ENCODE measurements at regions not wholly inside any gene's neighbourhood (a gene's known extent, or its start where the extent isn't known, plus 50 kb on each side); places are given as distances from the start of the nearest gene placed in this dataset.

GRCh38 chr20:60529149-60529548, 570.9 kb downstream of the CDH26 start:
- DNase-seq: no peak

DNA sequence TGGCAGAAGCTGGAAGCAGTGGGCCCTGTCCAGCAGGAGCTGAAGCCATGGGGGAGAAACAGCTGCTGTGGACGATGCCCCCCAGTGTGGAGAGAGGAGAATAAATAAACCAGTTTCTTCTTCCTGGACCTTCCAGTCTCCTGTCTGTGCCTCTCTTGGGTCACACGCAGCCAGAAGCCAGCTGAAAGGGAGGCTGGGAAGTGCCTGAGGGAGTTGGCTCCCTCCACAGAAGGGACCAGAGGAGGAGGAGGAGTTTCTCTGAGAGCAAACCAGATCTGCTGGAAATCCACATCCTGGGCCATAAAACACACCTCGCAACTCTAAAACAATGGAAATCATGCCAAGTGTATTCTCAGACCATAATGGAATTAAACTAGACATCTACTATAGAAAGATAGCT, 577.0 kb downstream of the CDH26 start:
- no peak for DNase-seq

DNA sequence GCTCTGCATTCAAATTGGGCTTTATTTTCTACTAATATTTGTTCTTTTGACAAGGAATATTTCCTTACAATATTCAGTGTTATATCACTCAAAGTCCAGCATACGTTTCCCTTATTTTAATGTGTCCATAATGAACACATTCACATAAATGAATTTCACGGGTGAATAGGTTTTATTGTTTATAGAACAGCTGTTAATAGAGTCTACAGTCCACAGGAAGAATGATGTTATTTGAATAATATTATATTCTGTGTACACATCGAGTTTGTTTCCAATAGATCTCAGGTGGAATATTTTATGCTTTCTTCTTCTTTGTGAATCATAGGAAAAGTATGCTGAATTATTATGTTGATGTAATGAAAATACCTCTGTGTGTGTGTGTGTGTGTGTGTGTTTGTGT, 582.4 kb downstream of the CDH26 start:
- no peak for DNase-seq

GRCh38 chr20:60541991-60542390, 583.8 kb downstream of the CDH26 start:
- no peak for DNase-seq

DNA sequence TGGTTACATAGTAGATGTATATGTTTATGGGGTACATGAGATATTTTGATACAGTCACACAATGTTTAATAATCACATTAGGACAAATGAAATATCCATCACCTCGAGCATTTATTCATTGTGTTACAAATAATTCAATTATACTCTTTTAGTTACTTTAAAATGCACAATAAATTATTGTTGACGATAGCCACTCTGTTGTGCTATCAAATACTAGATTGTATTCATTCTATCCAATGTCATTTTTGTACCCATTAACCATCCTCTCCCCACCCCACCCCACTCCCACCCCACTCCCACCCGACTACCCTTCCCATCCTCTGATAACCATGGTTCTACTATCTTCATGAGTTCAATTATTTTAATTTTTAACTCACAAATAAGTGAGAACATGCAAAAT, 585.4 kb downstream of the CDH26 start:
- no peak for DNase-seq

- DNase-seq: no peak
Observed at GRCh38 chr20:60553095-60553494, 594.9 kb downstream of the CDH26 start.

GRCh38 chr20:60558486-60558885, 600.3 kb downstream of the CDH26 start:
- no peak for DNase-seq

DNA sequence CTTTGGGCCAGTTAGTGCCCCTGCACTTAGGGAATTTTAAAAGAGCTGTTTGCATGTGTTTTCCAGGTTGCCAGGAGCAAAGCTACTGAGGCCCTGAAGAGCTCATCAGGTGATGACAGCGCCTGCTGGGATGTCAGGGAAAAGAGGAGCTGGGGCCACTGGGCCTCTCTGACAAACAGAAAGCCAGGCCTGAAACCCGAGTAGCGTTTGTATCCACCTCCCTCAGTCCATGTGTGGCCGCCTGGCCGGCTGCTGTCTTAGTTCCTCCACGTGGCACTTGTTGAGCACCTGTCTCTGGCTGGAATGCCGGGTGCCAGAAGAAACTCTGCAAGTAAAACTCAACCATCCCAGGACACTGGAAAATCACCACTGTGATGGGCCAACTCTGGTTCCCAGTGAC, 601.2 kb downstream of the CDH26 start:
- DNase-seq: no peak

DNA sequence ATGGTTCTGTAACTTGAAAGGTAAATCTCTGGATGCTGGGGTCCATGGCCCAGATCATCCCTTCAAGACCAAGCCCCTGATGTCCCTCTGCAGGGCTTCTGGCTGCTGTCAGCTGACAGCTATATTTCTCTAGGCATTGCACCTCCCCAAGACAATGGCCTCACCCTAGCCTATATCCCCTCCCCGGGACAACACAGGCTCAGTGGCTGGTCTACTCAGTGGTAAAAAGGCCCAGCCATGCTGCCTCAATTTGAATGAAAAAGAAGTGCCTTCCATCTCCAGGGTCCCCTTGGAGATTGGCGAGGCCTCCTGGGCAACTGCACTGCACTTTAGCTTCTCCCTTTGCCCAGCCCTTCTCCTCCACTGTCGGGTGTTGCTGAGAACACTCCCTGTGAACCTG, 602.8 kb downstream of the CDH26 start:
- DNase-seq: no peak

- no peak for DNase-seq
Observed at GRCh38 chr20:60565083-60565482, 606.9 kb downstream of the CDH26 start.

- no peak for DNase-seq
Observed at GRCh38 chr20:60565551-60565950, 607.3 kb downstream of the CDH26 start.

DNA sequence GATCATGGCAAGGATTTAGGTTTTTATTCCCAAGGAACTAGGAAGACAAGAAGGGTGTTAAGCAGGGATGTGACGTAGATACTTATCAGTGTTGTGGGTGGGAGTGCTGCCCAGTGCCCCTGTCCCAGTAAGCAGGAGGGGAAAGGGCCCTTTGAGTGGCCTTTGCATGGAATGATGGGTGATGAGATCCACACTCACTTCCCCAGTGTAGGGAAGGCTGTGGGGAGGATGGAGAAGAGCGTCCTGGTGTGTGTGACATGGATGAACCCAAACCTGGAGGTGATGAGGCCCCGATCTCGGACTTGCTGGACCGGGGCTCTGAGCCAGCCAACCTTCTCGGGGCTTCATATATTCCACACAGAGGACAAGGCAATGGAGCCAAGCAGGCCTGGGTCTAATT, 610.9 kb downstream of the CDH26 start:
- DNase-seq: no peak

- DNase-seq: no peak
Observed at GRCh38 chr20:60570481-60571277, 612.5 kb downstream of the CDH26 start.

DNA sequence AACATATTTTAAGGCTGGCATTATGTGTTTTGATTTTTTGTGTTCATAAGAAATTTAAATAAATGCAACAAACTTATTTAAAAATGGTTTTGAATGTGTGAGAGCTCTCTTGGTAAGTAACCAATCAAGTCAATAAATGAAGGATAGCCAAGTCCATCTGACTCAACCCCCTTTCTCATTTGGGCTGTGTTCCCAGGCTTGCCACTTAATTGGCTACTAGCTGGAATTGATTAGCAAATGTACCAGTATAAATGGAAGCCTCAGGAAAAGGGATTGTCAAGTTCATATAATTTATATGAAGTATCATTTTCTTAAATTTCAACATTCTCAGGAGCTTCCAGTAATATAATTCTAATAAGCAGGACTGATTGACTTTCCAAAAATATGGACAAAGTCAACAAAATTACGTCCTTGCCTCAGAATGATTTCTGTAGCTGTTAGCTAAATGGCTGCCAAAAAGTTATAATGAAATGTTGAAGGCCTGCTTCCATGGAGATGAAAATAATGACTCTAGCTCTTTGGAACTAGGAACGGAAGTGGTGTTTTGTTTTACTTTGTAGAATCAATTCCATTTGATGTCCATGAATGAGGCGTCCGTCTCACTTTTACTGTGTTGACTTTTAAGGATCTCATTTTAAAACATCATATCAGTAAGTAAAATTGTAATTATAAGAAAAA, 614.9 kb downstream of the CDH26 start:
- no peak for DNase-seq

- DNase-seq: no peak
Observed at GRCh38 chr20:60576236-60576635, 618.0 kb downstream of the CDH26 start.

DNA sequence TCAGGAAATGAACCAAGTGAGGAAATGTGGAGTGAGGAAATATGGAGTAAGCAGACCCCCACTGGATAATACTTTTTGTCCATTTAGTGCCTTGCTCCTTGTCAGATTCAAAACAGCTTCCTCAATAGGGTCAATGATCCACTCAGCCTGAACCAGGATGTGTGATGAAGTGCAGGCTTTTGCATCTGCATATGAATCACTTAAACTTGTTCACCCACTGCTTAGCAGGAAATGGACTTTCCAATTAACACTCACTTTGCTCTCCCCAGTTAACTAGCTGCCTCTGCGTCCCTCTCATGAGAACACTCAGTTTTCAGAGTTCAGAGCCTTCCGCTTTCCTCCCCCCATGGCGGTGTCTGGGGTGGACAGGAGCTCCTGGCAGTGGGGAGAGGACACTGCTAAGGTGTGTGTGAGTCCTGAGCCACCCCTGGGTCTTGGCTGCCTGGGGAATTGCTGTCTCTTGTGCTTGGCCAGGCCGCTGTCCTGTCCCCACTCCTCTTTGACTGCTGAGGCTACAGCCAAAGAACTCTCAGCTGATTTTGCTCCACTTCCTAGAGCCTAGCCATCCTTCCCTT, 621.8 kb downstream of the CDH26 start:
- DNase-seq: no peak

DNA sequence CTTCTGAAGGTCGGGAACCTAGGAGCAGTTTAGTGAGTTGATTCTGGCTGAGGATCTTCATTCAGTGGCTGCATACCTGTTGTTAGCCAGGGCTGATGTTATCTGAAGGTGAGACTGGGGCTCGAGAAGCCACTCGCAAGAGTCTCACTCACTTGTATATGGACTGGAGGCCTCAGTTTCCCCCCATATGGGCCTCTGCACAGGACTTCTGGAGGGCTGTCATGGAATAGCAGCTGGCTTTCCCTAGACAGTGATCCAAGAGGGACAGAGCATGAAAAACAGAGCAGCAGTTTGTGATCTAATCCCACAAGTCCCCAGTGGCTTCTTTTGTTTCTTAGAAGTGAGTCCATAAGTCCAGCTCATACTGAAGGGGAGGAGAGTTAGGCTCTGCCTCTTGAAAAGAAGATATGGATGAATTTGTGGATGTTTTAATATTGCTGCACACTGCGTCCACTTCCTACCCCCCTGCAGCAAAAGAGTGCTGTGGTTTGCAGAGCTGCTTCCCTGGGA, 623.4 kb downstream of the CDH26 start:
- no peak for DNase-seq

DNA sequence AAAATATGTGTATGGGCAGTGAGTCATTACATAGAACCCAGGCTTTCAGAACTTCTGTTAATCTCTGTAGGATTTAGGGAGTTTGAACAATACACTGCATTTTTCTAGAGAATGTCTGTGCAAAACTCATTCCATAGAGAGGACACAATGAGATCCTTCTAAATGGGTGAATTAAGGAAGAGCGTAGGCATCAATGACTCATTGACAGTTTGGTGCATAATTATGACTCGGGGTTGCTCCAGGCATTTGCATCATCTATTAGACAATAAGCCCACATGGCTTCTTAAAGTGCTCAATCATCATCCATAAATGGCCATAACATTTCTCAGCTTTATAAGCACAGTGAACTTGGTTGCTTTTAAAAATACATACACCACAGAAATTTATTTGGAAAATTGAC, 625.5 kb downstream of the CDH26 start:
- no peak for DNase-seq

- DNase-seq: no peak
Observed at GRCh38 chr20:60584221-60584620, 626.0 kb downstream of the CDH26 start.

DNA sequence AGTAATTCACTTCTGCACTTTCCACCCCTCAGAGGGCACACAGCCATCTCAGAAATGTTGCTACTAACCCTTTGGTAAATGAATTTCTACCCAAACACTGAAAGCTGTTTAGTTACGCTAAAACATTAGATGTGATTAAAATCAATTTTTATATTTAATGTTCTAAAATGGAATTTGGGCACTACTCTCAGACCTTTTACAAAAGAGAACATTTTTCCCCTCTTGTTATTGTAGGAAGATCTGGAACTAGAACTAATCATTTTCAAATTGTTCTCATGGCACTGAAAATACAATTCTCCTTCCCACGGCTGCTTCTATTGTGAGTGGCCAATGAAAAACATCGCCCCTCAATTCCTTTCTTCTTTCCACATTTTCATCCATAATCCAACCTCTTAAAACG, 627.4 kb downstream of the CDH26 start:
- DNase-seq: no peak

GRCh38 chr20:60586269-60587050, 628.2 kb downstream of the CDH26 start:
- DNase-seq: no peak

DNA sequence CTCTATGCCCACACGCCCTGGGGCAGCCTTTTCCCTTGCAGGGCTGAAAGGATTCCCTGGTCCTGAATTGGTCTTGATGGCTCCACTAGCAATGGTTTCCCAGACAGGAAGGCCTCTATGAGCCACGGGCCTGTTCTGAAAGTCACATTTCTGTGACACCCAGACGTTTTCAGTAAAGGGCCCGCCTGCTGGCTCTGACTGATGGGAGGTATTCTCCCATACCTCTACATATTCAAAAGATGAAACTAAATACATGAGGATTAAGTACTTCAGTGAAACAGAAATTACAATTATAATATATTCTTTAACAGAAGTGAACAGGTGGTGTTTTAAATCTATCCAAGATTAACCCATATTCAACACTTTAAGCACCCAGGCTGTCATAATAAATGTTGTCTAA, 629.8 kb downstream of the CDH26 start:
- no peak for DNase-seq

- no peak for DNase-seq
Observed at GRCh38 chr20:60589623-60590022, 631.4 kb downstream of the CDH26 start.

Data from activated CD4-positive, alpha-beta T cell treated with anti-CD3 and anti-CD28 coated beads for 1 hour (primary cell).